Psoas muscle (tissue), 7 donors: ENCODE measurements at regions not wholly inside any gene's neighbourhood (a gene's known extent, or its start where the extent isn't known, plus 50 kb on each side); places are given as distances from the start of the nearest gene placed in this dataset.

ENCODE experiments used
- ATAC-seq, 4 donors: fragments of 200-7000 bp; cut with Tn5 transposase; one replicate each; pipeline ENCODE4 v1.9.1; 2020; ENCODE audit warnings: moderate library complexity in 3 of 4, mild to moderate bottlenecking in 2 of 4
- DNase-seq, 2 donors: peaks; one replicate each; pipeline ENCODE4 v3.0.0-alpha.2; 2020
- H3K27ac ChIP-seq: fragments of 200-600 bp; one replicate; pipeline ENCODE4 v1.8.0; 2022
- H3K27me3 ChIP-seq, 3 donors: fragments of 200-600 bp in 1 of 3; one replicate each; pipeline versions ENCODE4 v1.6.1 to v1.8.0; 2013 to 2022; ENCODE audit warnings: low read length in 2 of 3, mild to moderate bottlenecking in 2 of 3, moderate library complexity in 1 of 3; ENCODE audit not compliant: insufficient read depth in 3 of 3
- H3K36me3 ChIP-seq, 2 donors: fragments of 200-600 bp in 1 of 2; one replicate each; pipeline versions ENCODE4 v1.6.1 to v1.8.0; 2013 to 2022; ENCODE audit warnings: low read depth in 1 of 2, mild to moderate bottlenecking in 1 of 2, moderate library complexity in 1 of 2; ENCODE audit not compliant: insufficient read depth in 1 of 2
- H3K4me1 ChIP-seq: fragments of 200-600 bp; one replicate; pipeline ENCODE4 v1.8.0; 2022
- H3K4me3 ChIP-seq: fragments of 200-600 bp; one replicate; pipeline ENCODE4 v1.8.0; 2022; ENCODE audit warnings: mild to moderate bottlenecking
- H3K9me3 ChIP-seq: fragments of 200-600 bp; one replicate; pipeline ENCODE4 v1.8.0; 2022
- WGBS, 3 donors: extraction: QIAGEN DNeasy Blood & Tissue Kit; methylation state at CpG; one replicate each; pipeline versions ENCODE4 v1.1.6 to v1.1.7; 2013; 5-methylcytosine and 5-hydroxymethylcytosine counted together
- intact Hi-C, 2 donors: fragments of 100-400 bp; cut with DNase I; formaldehyde crosslinking; loops; one replicate each; pipeline versions ENCODE4 v1.11.0 to v1.14.2; 2022
- TF ChIP-seq, protein P1 (sequence below): fragments of 200-600 bp; IDR thresholded peaks from one replicate; pipeline ENCODE4 v1.8.0; 2022; ENCODE audit warnings: antibody characterized with exemption
- donor health status: healthy with polysubstance abuse.
- donor health status: DM: no; HTN: no; CAD: no; lungs with moderate emphysema.
- donor health status: Bipolar disorder and iron deficiency.
- donor health status: healthy.
- donor health status: DM: yes; HTN: yes; CAD: no.
- donor health status: DM: no; HTN: no; CAD: no.
- donor health status: DM: yes; HTN: yes; CAD: no.

GRCh38 chr3:6147883-6148282 lies 713.0 kb upstream of the GRM7 start:
- DNase-seq (no peak), ATAC-seq (no peak)
- 85 to 91% (median 86%) methylated on average over 6 of the region's 6 CpGs for WGBS, 3 donors
- intact Hi-C loops = no loop called here
- no peak overlapping the region for H3K4me3 ChIP-seq
- H3K9me3 ChIP-seq = no peaks in the 10 kb centered on the region
- H3K36me3 ChIP-seq = no peaks in the 10 kb centered on the region
- H3K27me3 ChIP-seq = no peaks in the 10 kb centered on the region
- H3K4me1 ChIP-seq = no peaks in the 10 kb centered on the region
- H3K27ac ChIP-seq = no peak overlapping the region
- TF ChIP-seq, protein P1, sequence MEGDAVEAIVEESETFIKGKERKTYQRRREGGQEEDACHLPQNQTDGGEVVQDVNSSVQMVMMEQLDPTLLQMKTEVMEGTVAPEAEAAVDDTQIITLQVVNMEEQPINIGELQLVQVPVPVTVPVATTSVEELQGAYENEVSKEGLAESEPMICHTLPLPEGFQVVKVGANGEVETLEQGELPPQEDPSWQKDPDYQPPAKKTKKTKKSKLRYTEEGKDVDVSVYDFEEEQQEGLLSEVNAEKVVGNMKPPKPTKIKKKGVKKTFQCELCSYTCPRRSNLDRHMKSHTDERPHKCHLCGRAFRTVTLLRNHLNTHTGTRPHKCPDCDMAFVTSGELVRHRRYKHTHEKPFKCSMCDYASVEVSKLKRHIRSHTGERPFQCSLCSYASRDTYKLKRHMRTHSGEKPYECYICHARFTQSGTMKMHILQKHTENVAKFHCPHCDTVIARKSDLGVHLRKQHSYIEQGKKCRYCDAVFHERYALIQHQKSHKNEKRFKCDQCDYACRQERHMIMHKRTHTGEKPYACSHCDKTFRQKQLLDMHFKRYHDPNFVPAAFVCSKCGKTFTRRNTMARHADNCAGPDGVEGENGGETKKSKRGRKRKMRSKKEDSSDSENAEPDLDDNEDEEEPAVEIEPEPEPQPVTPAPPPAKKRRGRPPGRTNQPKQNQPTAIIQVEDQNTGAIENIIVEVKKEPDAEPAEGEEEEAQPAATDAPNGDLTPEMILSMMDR = no peak

- DNase-seq = no peak
- Histone ChIP-seq H3K4me3 (no peak overlapping the region), H3K36me3 (no peaks in the 10 kb centered on the region), H3K9me3 (no peaks in the 10 kb centered on the region), H3K27ac (no peak overlapping the region), H3K27me3 (no peaks in the 10 kb centered on the region), H3K4me1 (no peaks in the 10 kb centered on the region)
- WGBS, 3 donors = 28 to 39% (median 32%) methylated on average over 4 of the region's 4 CpGs
- TF ChIP-seq, protein P1 = no peak
- ATAC-seq = no peak
- intact Hi-C loops = no loop called here
Measured at GRCh38 chr3:6155650-6156338, 705.1 kb upstream of the GRM7 start.

- TF ChIP-seq, protein P1 = no peak
- ATAC-seq = no peak
- H3K9me3 ChIP-seq = no peaks in the 10 kb centered on the region
- no peak for DNase-seq
- H3K4me1 ChIP-seq = no peaks in the 10 kb centered on the region
- 44 to 46% (median 46%) methylated on average over 6 of the region's 6 CpGs for WGBS, 3 donors
- H3K27me3 ChIP-seq = no peaks in the 10 kb centered on the region
- H3K27ac ChIP-seq = no peak overlapping the region
- intact Hi-C loops = no loop called here
- no peaks in the 10 kb centered on the region for H3K36me3 ChIP-seq
- H3K4me3 ChIP-seq = no peak overlapping the region
Measured at GRCh38 chr3:6165951-6166350, 695.0 kb upstream of the GRM7 start.

DNA sequence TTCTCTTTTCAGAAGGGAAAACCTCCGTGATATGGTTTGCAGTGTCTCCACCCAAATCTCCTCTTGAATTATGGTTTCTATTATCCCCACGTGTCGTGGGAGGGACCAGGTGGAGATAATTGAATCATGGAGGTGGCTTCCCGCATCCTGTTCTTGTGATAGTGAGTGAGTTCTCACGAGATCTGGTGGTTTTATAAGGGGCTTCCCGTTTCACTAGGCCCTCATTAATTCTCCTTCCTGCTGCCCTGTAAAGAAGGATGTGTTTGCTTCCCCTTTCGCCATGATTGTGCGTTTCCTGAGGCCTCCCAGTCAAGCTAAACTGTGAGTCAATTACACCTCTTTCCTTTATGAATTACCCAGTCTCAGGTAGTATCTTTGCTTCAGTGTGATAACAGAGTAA lies 692.7 kb upstream of the GRM7 start:
- intact Hi-C loops = no loop called here
- DNase-seq (no peak), ATAC-seq (no peak)
- Histone ChIP-seq H3K4me3 (no peak overlapping the region), H3K9me3 (no peaks in the 10 kb centered on the region), H3K27me3 (no peaks in the 10 kb centered on the region), H3K4me1 (no peaks in the 10 kb centered on the region), H3K27ac (no peak overlapping the region), H3K36me3 (no peaks in the 10 kb centered on the region)
- 56 to 59% (median 59%) methylated on average over 8 of the region's 8 CpGs for WGBS, 3 donors
- TF ChIP-seq, protein P1 = no peak
